ENCODE measurements at regions not wholly inside any gene's neighbourhood (a gene's known extent, or its start where the extent isn't known, plus 50 kb on each side); places are given as distances from the start of the nearest gene placed in this dataset.

- TF ChIP-seq POLR2A (IDR thresholded peaks at IDR 0.05) (no peak), CTCF (IDR thresholded peaks at IDR 0.05) (no peak)
These were observed 984.5 kb downstream of the HACE1 start for GRCh38 chr6:103875221-103875620.
